ENCODE measurements at regions not wholly inside any gene's neighbourhood (a gene's known extent, or its start where the extent isn't known, plus 50 kb on each side); places are given as distances from the start of the nearest gene placed in this dataset.
A peak's percentile ranks its signal among the peaks of the same experiment; 100 is the strongest.

DNA sequence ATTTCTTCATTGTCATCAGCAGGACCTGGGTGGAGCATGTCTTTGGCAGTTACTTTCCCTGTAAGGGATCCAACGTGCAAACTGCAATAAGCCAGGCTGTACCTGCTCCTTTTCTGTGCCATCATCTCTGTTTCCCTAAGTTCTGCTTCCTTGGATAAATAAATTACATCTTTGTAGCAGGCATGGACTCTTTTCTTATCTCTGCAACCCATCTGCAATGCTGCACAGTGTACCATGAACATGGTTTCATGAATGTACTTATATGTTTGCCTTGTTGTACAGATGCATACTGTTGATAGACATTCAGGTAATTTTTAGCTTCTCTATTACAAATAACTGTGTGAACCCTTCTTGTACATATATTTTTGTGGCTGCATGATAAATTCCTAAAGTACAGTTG, 616.7 kb upstream of the PIK3C3 start:
- DNase-seq = no peak

GRCh38 chr18:41331661-41332060, 623.4 kb upstream of the PIK3C3 start:
- no peak for DNase-seq

- DNase-seq = peak in 1 of 3 experiments; percentile 27
These were observed 628.7 kb upstream of the PIK3C3 start for GRCh38 chr18:41326311-41326710.

- no peak for DNase-seq
These were observed 630.1 kb upstream of the PIK3C3 start for GRCh38 chr18:41324934-41325333.

GRCh38 chr18:41324020-41324791, 630.8 kb upstream of the PIK3C3 start:
- no peak for DNase-seq

GRCh38 chr18:41323044-41323443, 632.0 kb upstream of the PIK3C3 start:
- DNase-seq = no peak

- DNase-seq = peak in 2 of 3 experiments; percentile 5 to 53
These were observed 634.9 kb upstream of the PIK3C3 start for GRCh38 chr18:41320100-41320499.

DNA sequence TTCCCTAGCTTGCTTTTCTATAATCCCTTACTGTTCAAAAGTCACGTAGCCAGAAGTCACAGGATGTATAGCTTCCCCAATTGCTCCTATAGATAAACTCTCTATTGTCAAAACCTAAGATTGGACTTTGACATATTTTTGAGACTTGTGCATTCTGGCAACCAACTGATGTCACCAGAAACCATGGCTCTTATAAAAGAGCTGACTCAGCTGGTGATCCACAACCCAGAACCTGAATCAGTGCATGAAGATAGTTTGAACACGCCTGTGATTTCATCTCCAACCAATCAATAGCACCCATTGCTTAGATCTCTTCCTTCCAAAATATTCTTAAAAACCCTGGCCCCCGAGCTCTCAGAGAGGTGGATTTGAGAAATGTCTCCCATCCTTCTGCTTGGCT, 639.9 kb upstream of the PIK3C3 start:
- no peak for DNase-seq

- no peak for DNase-seq
These were observed 643.2 kb upstream of the PIK3C3 start for GRCh38 chr18:41311571-41312547.

DNA sequence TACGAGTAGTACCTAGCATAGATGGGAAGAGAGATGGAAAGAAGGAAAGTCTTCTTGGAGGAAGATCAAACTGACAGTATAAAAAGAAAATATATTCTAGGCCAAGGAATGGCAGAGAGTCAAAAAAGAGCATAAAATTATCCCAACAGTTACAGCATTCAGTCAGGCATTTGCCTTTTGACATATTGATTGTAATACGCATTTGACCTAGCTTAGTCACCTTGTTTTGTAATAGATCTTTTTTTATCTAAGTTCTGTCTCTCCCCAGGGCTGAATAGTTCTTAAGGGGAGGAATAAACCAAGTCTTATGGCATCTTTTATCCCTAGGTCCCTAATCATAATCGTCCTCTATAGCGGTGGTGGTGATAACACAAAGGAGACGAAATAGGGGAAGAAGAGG, 657.3 kb upstream of the PIK3C3 start:
- DNase-seq = no peak

- DNase-seq = no peak
These were observed 685.7 kb upstream of the PIK3C3 start for GRCh38 chr18:41269294-41269693.

DNA sequence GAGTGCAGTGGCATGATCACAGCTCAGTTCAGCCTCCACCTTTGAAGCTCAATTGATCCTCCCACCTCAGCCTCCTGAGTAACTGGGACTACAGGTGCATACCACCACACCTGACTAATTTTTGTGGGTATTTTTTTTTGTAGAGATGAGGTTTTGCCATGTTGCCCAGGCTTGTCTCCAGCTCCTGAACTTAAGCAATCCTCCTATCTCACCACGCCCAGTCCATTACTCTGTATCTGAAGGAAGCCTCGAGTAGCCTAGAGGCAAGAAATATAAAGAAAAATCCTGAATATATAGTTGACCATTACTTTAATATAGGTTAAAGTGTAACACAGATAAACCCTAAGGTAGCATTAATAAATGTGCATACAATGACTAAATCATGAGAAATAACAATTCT, 686.8 kb upstream of the PIK3C3 start:
- no peak for DNase-seq

GRCh38 chr18:41266616-41267015, 688.4 kb upstream of the PIK3C3 start:
- no peak for DNase-seq

GRCh38 chr18:41266204-41266603, 688.8 kb upstream of the PIK3C3 start:
- DNase-seq = no peak

GRCh38 chr18:41265047-41265446, 690.0 kb upstream of the PIK3C3 start:
- no peak for DNase-seq

- DNase-seq = no peak
These were observed 691.1 kb upstream of the PIK3C3 start for GRCh38 chr18:41263956-41264355.

- no peak for DNase-seq
These were observed 692.3 kb upstream of the PIK3C3 start for GRCh38 chr18:41262688-41263087.

DNA sequence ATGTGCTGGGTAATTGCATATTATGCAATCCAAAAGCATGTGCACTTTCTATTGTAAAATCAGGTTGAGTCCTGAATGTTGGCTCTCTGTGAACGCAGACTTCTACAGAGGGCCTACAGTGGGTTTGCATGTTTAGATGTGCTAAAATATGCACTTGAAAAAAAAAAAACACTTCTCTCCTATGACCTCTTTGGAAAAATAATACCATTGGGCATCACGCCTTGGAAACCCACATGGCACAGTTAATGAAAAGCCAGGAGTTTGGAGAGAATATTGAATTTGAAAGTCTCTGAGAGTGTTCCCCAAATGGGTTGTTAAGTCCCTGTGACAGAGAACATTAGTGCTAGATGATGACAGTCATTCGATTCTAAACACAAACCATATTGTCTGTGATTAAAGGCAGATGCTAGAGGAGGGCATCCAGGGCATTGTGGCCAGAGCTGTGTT, 710.4 kb upstream of the PIK3C3 start:
- DNase-seq = no peak

- no peak for DNase-seq
These were observed 717.7 kb upstream of the PIK3C3 start for GRCh38 chr18:41237317-41237716.

DNA sequence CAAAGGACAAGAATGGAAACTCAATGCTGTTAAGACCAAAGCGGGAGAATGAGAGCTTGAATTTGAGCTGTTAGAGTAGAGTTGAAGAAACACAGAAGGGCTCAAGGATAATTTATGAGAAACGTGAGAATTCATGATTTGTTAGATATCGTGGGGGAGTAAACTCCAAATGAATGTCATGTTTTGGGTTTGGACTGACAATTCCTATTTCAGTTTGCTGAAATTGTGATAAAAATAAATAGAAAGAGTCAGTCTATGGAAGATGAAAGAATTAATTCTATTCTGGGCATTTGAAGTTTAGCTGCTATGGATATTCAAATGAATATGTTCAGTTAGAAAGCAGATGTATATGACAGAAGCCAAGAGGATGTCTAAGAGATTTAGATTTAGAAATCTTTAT, 723.4 kb upstream of the PIK3C3 start:
- no peak for DNase-seq

- DNase-seq = no peak
These were observed 727.0 kb upstream of the PIK3C3 start for GRCh38 chr18:41227993-41228392.

- DNase-seq = no peak
These were observed 728.1 kb upstream of the PIK3C3 start for GRCh38 chr18:41226911-41227310.

- no peak for DNase-seq
These were observed 728.8 kb upstream of the PIK3C3 start for GRCh38 chr18:41226186-41226585.

All from NCI-H1417 (cell line).